ENCODE measurements at regions not wholly inside any gene's neighbourhood (a gene's known extent, or its start where the extent isn't known, plus 50 kb on each side); places are given as distances from the start of the nearest gene placed in this dataset.
"Not testable (repeated sequence)": the region's sequence is repeated elsewhere in the genome, so short reads cannot be mapped to it uniquely, and the experiment has no call there.

DNA sequence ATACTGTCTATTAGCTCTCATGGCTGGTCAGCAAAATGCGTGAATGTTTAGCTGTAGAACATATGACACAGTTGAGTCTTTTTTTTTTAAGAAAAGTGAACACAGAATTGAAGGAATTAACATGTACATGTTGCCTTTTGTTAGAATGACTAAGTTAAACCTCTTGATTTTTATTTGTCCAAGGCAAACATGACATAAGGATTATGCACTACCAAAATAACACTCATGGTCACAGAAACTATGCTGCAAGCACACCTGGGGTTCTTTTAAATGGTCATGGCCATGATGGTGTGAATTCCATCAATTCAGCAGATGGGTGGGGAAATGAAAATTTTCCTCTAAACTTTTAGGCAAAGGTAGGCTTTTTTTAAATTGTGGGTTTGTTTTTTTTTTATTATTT, 80.1 kb upstream of the CXCL13 start:
- Mint-ChIP-seq H3K36me3 (ENCODE audit: low read depth) (no peaks in the 10 kb centered on the region), H3K4me3 (no peak overlapping the region), H3K27ac (no peak overlapping the region), H3K27me3 (ENCODE audit: insufficient read depth) (peaks cover 12% of the 10 kb centered on the region), H3K9me3 (peaks cover 21% of the 10 kb centered on the region), H3K4me1 (no peaks in the 10 kb centered on the region)
- H3K27me3 ChIP-seq (ENCODE audit: control insufficient read depth, insufficient read depth, low read length, poor library complexity, severe bottlenecking): no peaks in the 10 kb centered on the region
- WGBS, 2 experiments (ENCODE audit: insufficient coverage in 1 of 2, insufficient read length in 1 of 2): 86% methylated on average over 1 of the region's 1 CpG; no CpG with 5 or more reads in 1 of the 2 experiments
- H3K27ac ChIP-seq (ENCODE audit: low read depth, low read length): no peak overlapping the region
- no peaks in the 10 kb centered on the region for H3K4me1 ChIP-seq (ENCODE audit: control insufficient read depth, insufficient read depth, low read length)
- TF ChIP-seq, protein P1, sequence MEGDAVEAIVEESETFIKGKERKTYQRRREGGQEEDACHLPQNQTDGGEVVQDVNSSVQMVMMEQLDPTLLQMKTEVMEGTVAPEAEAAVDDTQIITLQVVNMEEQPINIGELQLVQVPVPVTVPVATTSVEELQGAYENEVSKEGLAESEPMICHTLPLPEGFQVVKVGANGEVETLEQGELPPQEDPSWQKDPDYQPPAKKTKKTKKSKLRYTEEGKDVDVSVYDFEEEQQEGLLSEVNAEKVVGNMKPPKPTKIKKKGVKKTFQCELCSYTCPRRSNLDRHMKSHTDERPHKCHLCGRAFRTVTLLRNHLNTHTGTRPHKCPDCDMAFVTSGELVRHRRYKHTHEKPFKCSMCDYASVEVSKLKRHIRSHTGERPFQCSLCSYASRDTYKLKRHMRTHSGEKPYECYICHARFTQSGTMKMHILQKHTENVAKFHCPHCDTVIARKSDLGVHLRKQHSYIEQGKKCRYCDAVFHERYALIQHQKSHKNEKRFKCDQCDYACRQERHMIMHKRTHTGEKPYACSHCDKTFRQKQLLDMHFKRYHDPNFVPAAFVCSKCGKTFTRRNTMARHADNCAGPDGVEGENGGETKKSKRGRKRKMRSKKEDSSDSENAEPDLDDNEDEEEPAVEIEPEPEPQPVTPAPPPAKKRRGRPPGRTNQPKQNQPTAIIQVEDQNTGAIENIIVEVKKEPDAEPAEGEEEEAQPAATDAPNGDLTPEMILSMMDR (conservative IDR thresholded peaks at IDR 0.05): no peak
- no peak overlapping the region for H3K4me3 ChIP-seq (ENCODE audit: low read length)
- H3K36me3 ChIP-seq (ENCODE audit: control insufficient read depth, insufficient read depth, low read length): no peaks in the 10 kb centered on the region
- no peak overlapping the region for H3K9ac ChIP-seq (ENCODE audit: extremely low read depth, low read length, poor library complexity, severe bottlenecking)
- DNase-seq: no peak
- H3K9me3 ChIP-seq (ENCODE audit: control insufficient read depth, low read length): no peaks in the 10 kb centered on the region

DNA sequence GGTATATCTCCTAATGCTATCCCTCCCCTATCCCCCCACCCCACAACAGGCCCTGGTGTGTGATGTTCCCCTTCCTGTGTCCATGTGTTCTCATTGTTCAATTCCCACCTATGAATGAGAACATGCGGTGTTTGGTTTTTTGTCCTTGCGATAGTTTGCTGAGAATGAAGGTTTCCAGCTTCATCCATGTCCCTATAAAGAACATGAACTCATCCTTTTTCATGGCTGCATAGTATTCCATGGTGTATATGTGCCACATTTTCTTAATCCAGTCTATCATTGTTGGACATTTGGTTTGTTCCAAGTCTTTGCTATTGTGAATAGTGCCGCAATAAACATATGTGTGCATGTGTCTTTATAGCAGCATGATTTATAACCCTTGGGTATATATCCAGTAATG, 77.7 kb upstream of the CXCL13 start:
- H3K4me1 Mint-ChIP-seq; DNase-seq; H3K9me3 ChIP-seq (ENCODE audit: control insufficient read depth, low read length); H3K9ac ChIP-seq (ENCODE audit: extremely low read depth, low read length, poor library complexity, severe bottlenecking); H3K27me3 ChIP-seq (ENCODE audit: control insufficient read depth, insufficient read depth, low read length, poor library complexity, severe bottlenecking); H3K4me1 ChIP-seq (ENCODE audit: control insufficient read depth, insufficient read depth, low read length); H3K4me3 Mint-ChIP-seq; H3K27ac Mint-ChIP-seq; H3K4me3 ChIP-seq (ENCODE audit: low read length); H3K27ac ChIP-seq (ENCODE audit: low read depth, low read length); H3K36me3 ChIP-seq (ENCODE audit: control insufficient read depth, insufficient read depth, low read length); H3K36me3 Mint-ChIP-seq (ENCODE audit: low read depth): not testable (repeated sequence)
- 86% methylated on average over 2 of the region's 3 CpGs; no CpG with 5 or more reads in 1 of the 2 experiments for WGBS, 2 experiments (ENCODE audit: insufficient coverage in 1 of 2, insufficient read length in 1 of 2)
- Mint-ChIP-seq H3K27me3 (ENCODE audit: insufficient read depth) (peaks cover 15% of the 10 kb centered on the region), H3K9me3 (peaks cover 28% of the 10 kb centered on the region)

DNA sequence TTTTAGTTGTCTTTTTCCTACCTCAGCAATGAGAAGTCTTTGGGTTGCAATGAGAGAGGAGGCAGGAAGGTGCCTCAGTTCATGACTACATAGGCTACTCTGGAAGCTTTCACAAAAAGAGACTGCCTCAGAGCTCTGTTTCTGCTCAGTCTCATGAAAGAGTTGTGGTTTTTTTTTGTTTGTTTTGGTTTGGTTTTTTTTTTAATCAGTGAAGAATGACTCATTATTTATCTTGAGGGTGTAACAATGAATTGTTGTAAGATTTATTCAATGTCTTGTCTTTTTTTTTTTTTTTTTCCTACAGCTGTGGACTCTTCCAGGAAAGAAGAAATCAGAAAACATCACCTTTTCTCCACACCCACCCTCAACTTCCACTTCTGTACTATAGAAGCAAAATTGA, 67.5 kb upstream of the CXCL13 start:
- Histone ChIP-seq H3K4me1 (ENCODE audit: control insufficient read depth, insufficient read depth, low read length) (no peaks in the 10 kb centered on the region), H3K9ac (ENCODE audit: extremely low read depth, low read length, poor library complexity, severe bottlenecking) (no peak overlapping the region), H3K9me3 (ENCODE audit: control insufficient read depth, low read length) (no peaks in the 10 kb centered on the region), H3K27ac (ENCODE audit: low read depth, low read length) (no peak overlapping the region), H3K36me3 (ENCODE audit: control insufficient read depth, insufficient read depth, low read length) (no peaks in the 10 kb centered on the region), H3K4me3 (ENCODE audit: low read length) (no peak overlapping the region), H3K27me3 (ENCODE audit: control insufficient read depth, insufficient read depth, low read length, poor library complexity, severe bottlenecking) (peaks cover 4% of the 10 kb centered on the region)
- H3K27ac Mint-ChIP-seq: no peak overlapping the region
- no peak for DNase-seq
- H3K4me3 Mint-ChIP-seq: no peak overlapping the region
- H3K27me3 Mint-ChIP-seq (ENCODE audit: insufficient read depth): peaks cover 8% of the 10 kb centered on the region
- peaks cover 17% of the 10 kb centered on the region for H3K9me3 Mint-ChIP-seq
- TF ChIP-seq, protein P1 (conservative IDR thresholded peaks at IDR 0.05): no peak
- no peaks in the 10 kb centered on the region for H3K36me3 Mint-ChIP-seq (ENCODE audit: low read depth)
- H3K4me1 Mint-ChIP-seq: no peaks in the 10 kb centered on the region

DNA sequence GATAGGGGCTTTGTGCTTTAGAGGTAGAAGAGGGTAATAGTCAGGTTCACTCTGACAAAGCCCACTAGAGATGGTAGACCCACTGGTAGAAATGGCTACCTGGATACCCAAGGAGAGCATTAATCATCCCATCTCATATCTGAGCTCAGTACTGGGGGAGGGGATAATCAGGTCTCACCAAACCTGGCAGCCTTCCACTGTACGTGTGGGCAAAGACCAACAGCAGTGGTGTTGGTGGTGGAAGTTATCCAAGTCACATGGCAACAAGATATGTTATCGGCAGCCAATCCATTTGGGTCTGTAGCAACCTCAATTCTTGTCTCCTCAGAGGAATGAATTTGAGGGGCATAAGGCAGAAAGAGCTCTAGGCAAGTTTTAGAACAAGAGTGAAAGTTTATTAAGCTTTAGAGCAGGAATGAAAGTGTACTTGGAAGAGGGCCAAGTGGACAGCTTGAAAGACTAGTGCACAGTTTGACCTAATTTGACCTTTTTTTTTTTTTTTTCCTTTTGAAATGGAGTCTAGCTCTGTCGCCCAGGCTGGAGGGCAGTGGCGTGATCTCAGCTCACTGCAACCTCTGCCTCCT, 67.0 kb upstream of the CXCL13 start:
- peaks cover 18% of the 10 kb centered on the region for H3K9me3 Mint-ChIP-seq
- Histone ChIP-seq H3K27me3 (ENCODE audit: control insufficient read depth, insufficient read depth, low read length, poor library complexity, severe bottlenecking) (peaks cover 4% of the 10 kb centered on the region), H3K9me3 (ENCODE audit: control insufficient read depth, low read length) (no peaks in the 10 kb centered on the region), H3K9ac (ENCODE audit: extremely low read depth, low read length, poor library complexity, severe bottlenecking) (no peak overlapping the region), H3K4me1 (ENCODE audit: control insufficient read depth, insufficient read depth, low read length) (no peaks in the 10 kb centered on the region), H3K4me3 (ENCODE audit: low read length) (no peak overlapping the region), H3K27ac (ENCODE audit: low read depth, low read length) (no peak overlapping the region), H3K36me3 (ENCODE audit: control insufficient read depth, insufficient read depth, low read length) (no peaks in the 10 kb centered on the region)
- peaks cover 8% of the 10 kb centered on the region for H3K27me3 Mint-ChIP-seq (ENCODE audit: insufficient read depth)
- TF ChIP-seq, protein P1 (conservative IDR thresholded peaks at IDR 0.05): no peak
- no peaks in the 10 kb centered on the region for H3K36me3 Mint-ChIP-seq (ENCODE audit: low read depth)
- H3K27ac Mint-ChIP-seq: no peak overlapping the region
- no peaks in the 10 kb centered on the region for H3K4me1 Mint-ChIP-seq
- no peak for DNase-seq
- no peak overlapping the region for H3K4me3 Mint-ChIP-seq
- 84 to 93% methylated on average over 3 to 4 of the region's 4 CpGs for WGBS, 2 experiments (ENCODE audit: insufficient coverage in 1 of 2, insufficient read length in 1 of 2)

All from endodermal cell (in vitro differentiated cells).